Ishikawa (cell line): ENCODE measurements at regions not wholly inside any gene's neighbourhood (a gene's known extent, or its start where the extent isn't known, plus 50 kb on each side); places are given as distances from the start of the nearest gene placed in this dataset.

ENCODE experiments used
- CEBPB ChIP-seq: IDR thresholded peaks from 2 replicates; pipeline ENCODE4 v1.6.1; 2012
- EP300 ChIP-seq: IDR thresholded peaks from 2 replicates; pipeline ENCODE4 v1.6.1; 2012; ENCODE audit warnings: borderline replicate concordance
- FOXM1 ChIP-seq: IDR thresholded peaks from 2 replicates; pipeline ENCODE4 v1.6.1; 2012; ENCODE audit warnings: low read depth, borderline replicate concordance
- RAD21 ChIP-seq: IDR thresholded peaks from 2 replicates; pipeline ENCODE4 v1.6.1; 2012; ENCODE audit warnings: low read depth
- TEAD4 ChIP-seq: IDR thresholded peaks from 2 replicates; pipeline ENCODE4 v1.6.1; 2012
- YY1 ChIP-seq: IDR thresholded peaks from 2 replicates; pipeline ENCODE4 v1.6.1; 2012; ENCODE audit warnings: low read depth
- TF ChIP-seq, protein P1 (sequence below): IDR thresholded peaks from 2 replicates; pipeline ENCODE4 v1.6.1; 2012; ENCODE audit warnings: low read depth, mild to moderate bottlenecking

DNA sequence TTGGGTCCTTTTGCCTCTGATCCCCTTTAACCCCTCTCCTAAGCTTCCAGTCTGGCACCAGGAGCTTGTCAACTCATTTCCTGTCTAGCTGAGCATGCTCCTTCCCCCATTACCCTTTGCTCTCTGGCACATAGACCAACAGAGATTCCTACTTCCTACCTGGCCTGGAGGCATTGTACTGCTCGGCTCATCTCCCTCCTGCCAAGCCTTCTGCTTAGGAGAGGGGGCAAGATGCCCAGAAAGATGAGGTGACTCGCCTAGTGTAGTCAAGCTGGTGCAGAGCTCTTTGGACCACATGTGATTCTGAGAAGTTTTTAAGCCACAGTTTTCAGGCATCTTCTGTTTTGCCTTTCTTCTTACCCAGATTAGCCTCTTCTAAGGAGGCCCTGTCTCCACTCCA, 95.4 kb downstream of the ZNF621 start:
- TF ChIP-seq RAD21 (no peak), CEBPB (no peak), FOXM1 (no peak), YY1 (no peak), TEAD4 (no peak), EP300 (no peak)
- TF ChIP-seq, protein P1, sequence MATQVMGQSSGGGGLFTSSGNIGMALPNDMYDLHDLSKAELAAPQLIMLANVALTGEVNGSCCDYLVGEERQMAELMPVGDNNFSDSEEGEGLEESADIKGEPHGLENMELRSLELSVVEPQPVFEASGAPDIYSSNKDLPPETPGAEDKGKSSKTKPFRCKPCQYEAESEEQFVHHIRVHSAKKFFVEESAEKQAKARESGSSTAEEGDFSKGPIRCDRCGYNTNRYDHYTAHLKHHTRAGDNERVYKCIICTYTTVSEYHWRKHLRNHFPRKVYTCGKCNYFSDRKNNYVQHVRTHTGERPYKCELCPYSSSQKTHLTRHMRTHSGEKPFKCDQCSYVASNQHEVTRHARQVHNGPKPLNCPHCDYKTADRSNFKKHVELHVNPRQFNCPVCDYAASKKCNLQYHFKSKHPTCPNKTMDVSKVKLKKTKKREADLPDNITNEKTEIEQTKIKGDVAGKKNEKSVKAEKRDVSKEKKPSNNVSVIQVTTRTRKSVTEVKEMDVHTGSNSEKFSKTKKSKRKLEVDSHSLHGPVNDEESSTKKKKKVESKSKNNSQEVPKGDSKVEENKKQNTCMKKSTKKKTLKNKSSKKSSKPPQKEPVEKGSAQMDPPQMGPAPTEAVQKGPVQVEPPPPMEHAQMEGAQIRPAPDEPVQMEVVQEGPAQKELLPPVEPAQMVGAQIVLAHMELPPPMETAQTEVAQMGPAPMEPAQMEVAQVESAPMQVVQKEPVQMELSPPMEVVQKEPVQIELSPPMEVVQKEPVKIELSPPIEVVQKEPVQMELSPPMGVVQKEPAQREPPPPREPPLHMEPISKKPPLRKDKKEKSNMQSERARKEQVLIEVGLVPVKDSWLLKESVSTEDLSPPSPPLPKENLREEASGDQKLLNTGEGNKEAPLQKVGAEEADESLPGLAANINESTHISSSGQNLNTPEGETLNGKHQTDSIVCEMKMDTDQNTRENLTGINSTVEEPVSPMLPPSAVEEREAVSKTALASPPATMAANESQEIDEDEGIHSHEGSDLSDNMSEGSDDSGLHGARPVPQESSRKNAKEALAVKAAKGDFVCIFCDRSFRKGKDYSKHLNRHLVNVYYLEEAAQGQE, result no peak
